HEK293 (cell line): ENCODE measurements at regions not wholly inside any gene's neighbourhood (a gene's known extent, or its start where the extent isn't known, plus 50 kb on each side); places are given as distances from the start of the nearest gene placed in this dataset.

ENCODE experiments used
- CTCF ChIA-PET: fragments of 350-600 bp; formaldehyde crosslinking; extraction: SDS; loops from one replicate; lab custom pipeline; 2021; ENCODE audit warnings: antibody characterized with exemption; lab: Yijun Ruan, JAX
- POLR2A ChIA-PET: fragments of 300-600 bp; formaldehyde crosslinking; extraction: SDS; loops from one replicate; lab custom pipeline; 2020; ENCODE audit warnings: antibody characterized with exemption, inconsistent platforms; lab: Yijun Ruan, JAX
- H3K27ac ChIP-seq: fragments of 200-500 bp; sonication (Bioruptor generic); 2 replicates; pipeline ENCODE4 v1.5.1; 2014; ENCODE audit warnings: low read depth, low read length, control low read depth, inconsistent platforms; ENCODE audit errors: extremely low read depth
- H3K36me3 ChIP-seq, 2 experiments: fragments of 200-500 bp in 1 of 2; sonication (Bioruptor generic) in 1 of 2; 1 replicate in 1 of 2; 2 replicates in 1 of 2; pipeline ENCODE4 v1.5.1; 2014 to 2017; ENCODE audit warnings: inconsistent platforms in 2 of 2, low read length in 2 of 2; ENCODE audit not compliant: control insufficient read depth in 2 of 2, insufficient read depth in 1 of 2
- H3K4me1 ChIP-seq: fragments of 200-500 bp; sonication (Bioruptor generic); 2 replicates; pipeline ENCODE4 v1.5.1; 2014; ENCODE audit warnings: mild to moderate bottlenecking, low read length, inconsistent platforms; ENCODE audit not compliant: control insufficient read depth, insufficient read depth
- H3K4me3 ChIP-seq: 2 replicates; pipeline ENCODE4 v1.5.1; 2011; ENCODE audit warnings: low read depth, mild to moderate bottlenecking, control low read depth, low read length, moderate library complexity
- H3K9me3 ChIP-seq: fragments of 200-500 bp; sonication (Bioruptor generic); 2 replicates; pipeline ENCODE4 v1.5.1; 2014; ENCODE audit warnings: low read depth, low read length, inconsistent platforms; ENCODE audit not compliant: control insufficient read depth, insufficient read depth
- BCL6B ChIP-seq: fragments of 450-650 bp; formaldehyde crosslinking; IDR thresholded peaks from 2 replicates; pipeline ENCODE4 v1.5.1; 2017; ENCODE audit warnings: missing biosample characterization, missing genetic modification characterization
- KLF10 ChIP-seq: fragments of 450-650 bp; IDR thresholded peaks from 2 replicates; pipeline ENCODE4 v1.5.1; 2018; ENCODE audit warnings: missing biosample characterization, mild to moderate bottlenecking, missing genetic modification characterization
- MEIS1 ChIP-seq: sonication (generic); formaldehyde crosslinking; IDR thresholded peaks from 2 replicates; pipeline ENCODE4 v1.8.1; 2022; ENCODE audit warnings: missing genetic modification reagents, mild to moderate bottlenecking, borderline replicate concordance
- PRDM10 ChIP-seq: fragments of 450-650 bp; formaldehyde crosslinking; IDR thresholded peaks from 2 replicates; pipeline ENCODE4 v1.5.1; 2016; ENCODE audit warnings: missing biosample characterization, missing genetic modification characterization
- TRIM28 ChIP-seq: IDR thresholded peaks from 2 replicates; pipeline ENCODE4 v1.6.1; 2011; ENCODE audit warnings: low read length, control low read depth, borderline replicate concordance
- ZBTB20 ChIP-seq: fragments of 450-650 bp; formaldehyde crosslinking; IDR thresholded peaks from 2 replicates; pipeline ENCODE4 v1.5.1; 2016; ENCODE audit warnings: missing biosample characterization, missing genetic modification characterization
- ZNF114 ChIP-seq: fragments of 450-650 bp; formaldehyde crosslinking; IDR thresholded peaks from 2 replicates; pipeline ENCODE4 v1.5.0; 2017; ENCODE audit warnings: missing biosample characterization, missing genetic modification characterization
- ZNF138 ChIP-seq: fragments of 450-650 bp; formaldehyde crosslinking; IDR thresholded peaks from 2 replicates; pipeline ENCODE4 v1.5.1; 2016; ENCODE audit warnings: missing biosample characterization, missing genetic modification characterization, borderline replicate concordance
- ZNF18 ChIP-seq: fragments of 450-650 bp; formaldehyde crosslinking; IDR thresholded peaks from 2 replicates; pipeline ENCODE4 v1.5.1; 2016; ENCODE audit warnings: missing biosample characterization, missing genetic modification characterization
- ZNF211 ChIP-seq: fragments of 450-650 bp; formaldehyde crosslinking; IDR thresholded peaks from 2 replicates; pipeline ENCODE4 v1.5.1; 2016; ENCODE audit warnings: low read depth, missing biosample characterization, missing genetic modification characterization
- ZNF221 ChIP-seq: fragments of 450-650 bp; formaldehyde crosslinking; IDR thresholded peaks from 2 replicates; pipeline ENCODE4 v1.5.1; 2017; ENCODE audit warnings: missing biosample characterization, missing genetic modification characterization, borderline replicate concordance
- ZNF248 ChIP-seq: fragments of 450-650 bp; formaldehyde crosslinking; IDR thresholded peaks from 2 replicates; pipeline ENCODE4 v1.5.1; 2017; ENCODE audit warnings: missing biosample characterization, missing genetic modification characterization
- ZNF280D ChIP-seq: fragments of 450-650 bp; formaldehyde crosslinking; IDR thresholded peaks from 2 replicates; pipeline ENCODE4 v1.5.1; 2016; ENCODE audit warnings: missing biosample characterization, missing genetic modification characterization
- ZNF292 ChIP-seq: fragments of 450-650 bp; formaldehyde crosslinking; IDR thresholded peaks from 2 replicates; pipeline ENCODE4 v1.5.1; 2016; ENCODE audit warnings: low read depth, missing biosample characterization, missing genetic modification characterization, borderline replicate concordance
- ZNF311 ChIP-seq: fragments of 450-650 bp; formaldehyde crosslinking; IDR thresholded peaks from 2 replicates; pipeline ENCODE4 v1.5.1; 2017; ENCODE audit warnings: missing biosample characterization, missing genetic modification characterization, borderline replicate concordance
- ZNF335 ChIP-seq: fragments of 450-650 bp; formaldehyde crosslinking; conservative IDR thresholded peaks from 2 replicates; pipeline ENCODE4 v1.5.1; 2016; ENCODE audit warnings: missing biosample characterization, missing genetic modification characterization
- ZNF366 ChIP-seq: fragments of 450-650 bp; formaldehyde crosslinking; conservative IDR thresholded peaks from 2 replicates; pipeline ENCODE4 v1.5.1; 2016; ENCODE audit warnings: missing biosample characterization, missing genetic modification characterization
- ZNF426 ChIP-seq: fragments of 450-650 bp; formaldehyde crosslinking; IDR thresholded peaks from 2 replicates; pipeline ENCODE4 v1.5.1; 2017; ENCODE audit warnings: missing biosample characterization, missing genetic modification characterization, mild to moderate bottlenecking, inconsistent platforms, moderate library complexity
- ZNF555 ChIP-seq: fragments of 450-650 bp; formaldehyde crosslinking; conservative IDR thresholded peaks from 2 replicates; pipeline ENCODE4 v1.5.1; 2017; ENCODE audit warnings: missing biosample characterization, mild to moderate bottlenecking, missing genetic modification characterization, inconsistent platforms
- ZNF580 ChIP-seq: fragments of 450-650 bp; formaldehyde crosslinking; IDR thresholded peaks from 2 replicates; pipeline ENCODE4 v1.5.1; 2016; ENCODE audit warnings: missing biosample characterization, missing genetic modification characterization
- ZNF639 ChIP-seq: fragments of 450-650 bp; formaldehyde crosslinking; IDR thresholded peaks from 2 replicates; pipeline ENCODE4 v1.5.1; 2016; ENCODE audit warnings: missing biosample characterization, missing genetic modification characterization
- ZNF670 ChIP-seq: fragments of 450-650 bp; formaldehyde crosslinking; IDR thresholded peaks from 2 replicates; pipeline ENCODE4 v1.5.1; 2016; ENCODE audit warnings: missing biosample characterization, missing genetic modification characterization, low read depth
- ZNF692 ChIP-seq: fragments of 450-650 bp; formaldehyde crosslinking; IDR thresholded peaks from 2 replicates; pipeline ENCODE4 v1.5.1; 2016; ENCODE audit warnings: missing biosample characterization, missing genetic modification characterization
- ZNF791 ChIP-seq: fragments of 450-650 bp; formaldehyde crosslinking; IDR thresholded peaks from 2 replicates; pipeline ENCODE4 v1.5.1; 2016; ENCODE audit warnings: missing biosample characterization, missing genetic modification characterization

- no peaks in the 10 kb centered on the region for H3K36me3 ChIP-seq
- TF ChIP-seq ZNF292 (tag by site-specific recombination) (no peak), ZNF138 (tag by site-specific recombination) (no peak), ZNF211 (tag by site-specific recombination) (no peak), PRDM10 (tag by site-specific recombination) (no peak), ZNF311 (tag by site-specific recombination) (no peak), ZNF114 (tag by site-specific recombination) (no peak), ZNF580 (no peak), ZNF555 (no peak), ZNF639 (no peak), ZNF18 (tag by site-specific recombination) (no peak), ZNF670 (tag by site-specific recombination) (no peak), ZNF221 (tag by site-specific recombination) (no peak), ZNF791 (tag by site-specific recombination) (no peak), TRIM28 (no peak), ZNF335 (tag by site-specific recombination) (no peak), ZBTB20 (tag by site-specific recombination) (no peak)
- TF ChIP-seq, all 188 proteins: peak for 0
- ChIA-PET POLR2A (no interaction called here), CTCF (no interaction called here)
- Histone ChIP-seq H3K9me3 (no peaks in the 10 kb centered on the region), H3K27ac (no peak overlapping the region), H3K4me3 (no peak overlapping the region), H3K4me1 (no peaks in the 10 kb centered on the region)
Measured at GRCh38 chr6:156189714-156190113, 587.5 kb upstream of the ARID1B start.

- H3K36me3 ChIP-seq, result no peaks in the 10 kb centered on the region
- H3K9me3 ChIP-seq, result no peaks in the 10 kb centered on the region
- POLR2A ChIA-PET, result no interaction called here
- H3K4me1 ChIP-seq, result no peaks in the 10 kb centered on the region
- H3K4me3 ChIP-seq, result no peak overlapping the region
- no peak overlapping the region for H3K27ac ChIP-seq
- CTCF ChIA-PET, result no interaction called here
- TF ChIP-seq ZNF426 (tag by site-specific recombination) (no peak), MEIS1 (CRISPR knock-in tag) (no peak), KLF10 (no peak), ZNF280D (tag by site-specific recombination) (no peak), BCL6B (tag by site-specific recombination) (no peak), ZNF692 (no peak), ZNF366 (no peak), ZNF248 (tag by site-specific recombination) (no peak)
Measured at GRCh38 chr6:156189195-156189594, 588.0 kb upstream of the ARID1B start.
